Endothelial cell of umbilical vein (primary cell): ENCODE measurements at regions not wholly inside any gene's neighbourhood (a gene's known extent, or its start where the extent isn't known, plus 50 kb on each side); places are given as distances from the start of the nearest gene placed in this dataset.

Experiments used
- BruUV-seq: library from RNA; stranded (reverse); fragments of 400-500 nt; replicated peaks from 2 replicates; lab custom pipeline; 2021; lab: Mats Ljungman, UMichigan
- CTCF ChIA-PET: fragments of 300-600, 350-600 bp; sonication (Branson Sonifier 250); formaldehyde crosslinking; loops from one replicate; lab custom pipeline; 2021; ENCODE audit warnings: antibody characterized with exemption, inconsistent platforms; lab: Charles Lee
- POLR2A ChIA-PET: fragments of 300-600, 350-600 bp; sonication (Branson Sonifier 250); formaldehyde crosslinking; loops from one replicate; lab custom pipeline; 2021; ENCODE audit warnings: antibody characterized with exemption, inconsistent platforms; lab: Charles Lee
- DNase-seq: peaks from one replicate; pipeline ENCODE4 v3.0.0-alpha.2; 2011; ENCODE audit warnings: low read depth, low spot score
- FAIRE-seq: peaks from 2 replicates; lab custom pipeline; 2011; peaks lifted over from hg19 to GRCh38; lab: Jason Lieb, UNC
- H2AFZ ChIP-seq: 2 replicates; pipeline ENCODE4 v1.6.0; 2012; ENCODE audit warnings: low read depth, low read length, control low read depth, inconsistent platforms
- H3K27ac ChIP-seq: 2 replicates; pipeline ENCODE4 v1.5.1; 2011; ENCODE audit warnings: low read depth, mild to moderate bottlenecking, control low read depth, low read length, moderate library complexity; ENCODE audit not compliant: insufficient read depth
- H3K27me3 ChIP-seq, 2 experiments: 2 replicates each; pipeline versions ENCODE4 v1.6.0 to v1.6.1; 2011; ENCODE audit warnings: low read length in 2 of 2, mixed read lengths in 1 of 2; ENCODE audit not compliant: control insufficient read depth in 2 of 2, insufficient read depth in 2 of 2
- H3K36me3 ChIP-seq, 2 experiments: 2 replicates in 1 of 2; 3 replicates in 1 of 2; pipeline ENCODE4 v1.5.1; 2011; ENCODE audit warnings: low read length in 2 of 2, mild to moderate bottlenecking in 1 of 2, moderate library complexity in 1 of 2; ENCODE audit not compliant: control insufficient read depth in 2 of 2, insufficient read depth in 2 of 2; ENCODE audit errors: extremely low read depth in 1 of 2
- H3K4me1 ChIP-seq: 3 replicates; pipeline ENCODE4 v1.5.1; 2011; ENCODE audit warnings: mild to moderate bottlenecking, low read length; ENCODE audit not compliant: control insufficient read depth, insufficient read depth; ENCODE audit errors: extremely low read depth
- H3K4me2 ChIP-seq: 2 replicates; pipeline ENCODE4 v1.6.1; 2011; ENCODE audit warnings: low read length, control low read depth, mixed read lengths; ENCODE audit not compliant: insufficient read depth
- H3K4me3 ChIP-seq, 3 experiments: fragments of 200-600 bp in 1 of 3; sonication (generic), shearing (Covaris generic) in 1 of 3; replicated peaks in 1 of 3; 2 replicates each; pipeline ENCODE4 v1.5.1; 2011 to 2016; ENCODE audit warnings: control low read depth in 3 of 3, low read length in 3 of 3, mild to moderate bottlenecking in 2 of 3, inconsistent platforms in 1 of 3, low read depth in 1 of 3, moderate library complexity in 1 of 3; ENCODE audit not compliant: insufficient read depth in 1 of 3
- H3K79me2 ChIP-seq: 2 replicates; pipeline ENCODE4 v1.6.0; 2012; ENCODE audit warnings: low read length, inconsistent platforms; ENCODE audit not compliant: control insufficient read depth, insufficient read depth
- H3K9ac ChIP-seq: replicated peaks from 2 replicates; pipeline ENCODE3; 2011; ENCODE audit warnings: low read length, control low read depth; ENCODE audit not compliant: insufficient read depth; ENCODE audit errors: extremely low read depth
- H3K9me1 ChIP-seq: replicated peaks from 3 replicates; pipeline ENCODE4 v1.6.0; 2011; ENCODE audit warnings: mild to moderate bottlenecking, low read length; ENCODE audit not compliant: control insufficient read depth, insufficient read depth; ENCODE audit errors: extremely low read depth
- H3K9me3 ChIP-seq: replicated peaks from 2 replicates; pipeline ENCODE4 v1.5.1; 2012; ENCODE audit warnings: low read length, inconsistent platforms; ENCODE audit not compliant: control insufficient read depth, insufficient read depth
- H4K20me1 ChIP-seq: replicated peaks from 2 replicates; pipeline ENCODE3; 2011; ENCODE audit warnings: mild to moderate bottlenecking, low read length; ENCODE audit not compliant: control insufficient read depth, insufficient read depth; ENCODE audit errors: extremely low read depth
- EZH2 ChIP-seq: IDR thresholded peaks from 2 replicates; pipeline ENCODE4 v1.6.1; 2012; ENCODE audit warnings: borderline replicate concordance, low read depth, mild to moderate bottlenecking, moderate library complexity, low read length, inconsistent platforms; ENCODE audit not compliant: severe bottlenecking
- FOS ChIP-seq: IDR thresholded peaks from 2 replicates; pipeline ENCODE4 v1.6.1; 2011; ENCODE audit warnings: mild to moderate bottlenecking, low read length, moderate library complexity, borderline replicate concordance; ENCODE audit not compliant: insufficient read depth
- GATA2 ChIP-seq: IDR thresholded peaks from 2 replicates; pipeline ENCODE4 v1.7.0; 2011; ENCODE audit warnings: low read depth, mild to moderate bottlenecking, moderate library complexity, mixed read lengths, low read length; ENCODE audit not compliant: insufficient read length, insufficient read depth
- JUN ChIP-seq: IDR thresholded peaks from 2 replicates; pipeline ENCODE4 v1.6.1; 2011; ENCODE audit warnings: borderline replicate concordance, low read depth; ENCODE audit not compliant: insufficient read length, insufficient read depth
- MYC ChIP-seq: IDR thresholded peaks from one replicate; pipeline ENCODE4 v1.6.1; 2011; ENCODE audit warnings: mild to moderate bottlenecking, low read depth, low read length
- POLR2A ChIP-seq: IDR thresholded peaks from 2 replicates; pipeline ENCODE4 v1.6.1; 2012; ENCODE audit warnings: low read depth, mild to moderate bottlenecking, control low read depth, low read length
- POLR2AphosphoS5 ChIP-seq: IDR thresholded peaks from 2 replicates; pipeline ENCODE4 v1.6.1; 2012; ENCODE audit warnings: low read depth, mild to moderate bottlenecking, control low read depth, low read length, moderate library complexity; ENCODE audit not compliant: insufficient read depth
- dilution Hi-C: fragments of 300-500 bp; cut with MboI; formaldehyde crosslinking; loops from one replicate; pipeline ENCODE4 v1.15.0; 2019; ENCODE audit warnings: low sequenced_read_pairs; ENCODE audit not compliant: extremely low pct_ligation_motif_present
- intact Hi-C: fragments of 100-400 bp; cut with micrococcal nuclease; formaldehyde crosslinking; loops from one replicate; pipeline ENCODE4 v1.10.0; 2022
- TF ChIP-seq, protein P1 (sequence below): IDR thresholded peaks from 2 replicates; pipeline ENCODE4 v1.6.1; 2011; ENCODE audit not compliant: insufficient read depth, insufficient read length
- TF ChIP-seq, protein P2 (sequence below), 2 donors: IDR thresholded peaks; 1 replicate in 1 of 2; 2 replicates in 1 of 2; pipeline ENCODE4 v1.5.1; 2011; ENCODE audit warnings: low read length in 2 of 2, mild to moderate bottlenecking in 2 of 2, moderate library complexity in 2 of 2, control low read depth in 1 of 2, inconsistent platforms in 1 of 2, low read depth in 1 of 2; ENCODE audit not compliant: insufficient read depth in 1 of 2; ENCODE audit errors: extremely low read depth in 1 of 2

DNA sequence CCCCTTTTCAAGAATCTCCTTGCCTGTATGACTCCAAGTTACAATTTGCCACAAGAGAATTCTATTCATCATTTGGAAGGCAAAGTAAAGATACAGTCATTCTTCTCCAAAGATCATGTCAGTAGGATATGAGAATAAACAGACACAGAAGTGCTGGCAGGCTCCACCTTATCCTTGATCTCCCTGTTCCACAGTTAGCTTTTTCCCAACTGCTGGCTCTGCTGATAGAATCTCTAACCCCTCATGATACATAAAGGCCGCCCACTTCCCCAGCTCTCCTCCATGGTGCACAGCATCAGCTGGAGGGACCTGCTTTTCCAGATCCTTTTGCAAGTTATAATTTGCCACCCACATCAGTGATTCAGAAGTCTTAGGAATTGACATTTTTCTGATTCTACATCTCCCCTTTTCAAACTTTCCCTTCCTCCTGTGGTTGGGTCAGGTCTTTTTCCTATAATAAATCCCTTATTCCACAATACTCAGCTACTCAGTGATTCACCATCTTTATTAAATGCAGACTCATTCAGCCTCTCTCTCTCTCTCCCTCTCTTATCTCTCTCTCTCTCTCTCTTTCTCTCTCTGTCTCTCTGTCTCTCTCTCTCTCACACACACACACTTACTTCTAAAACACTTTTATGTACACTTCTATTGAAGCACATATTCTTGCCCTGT, 465.4 kb downstream of the GBE1 start:
- Histone ChIP-seq H2AFZ (no peak overlapping the region), H4K20me1 (no peaks in the 10 kb centered on the region), H3K4me2 (no peak overlapping the region), H3K27me3 (no peaks in the 10 kb centered on the region), H3K9ac (no peak overlapping the region), H3K9me3 (no peaks in the 10 kb centered on the region), H3K9me1 (no peaks in the 10 kb centered on the region), H3K4me1 (no peaks in the 10 kb centered on the region), H3K4me3 (no peak overlapping the region), H3K79me2 (no peaks in the 10 kb centered on the region), H3K27ac (no peak overlapping the region), H3K36me3 (no peaks in the 10 kb centered on the region)
- CTCF ChIA-PET, result no interaction called here
- no peak for DNase-seq
- no TSS peak for BruUV-seq
- POLR2A ChIA-PET, result no interaction called here
- intact Hi-C loops, result no loop called here
- FAIRE-seq, result no peak
- dilution Hi-C loops, result no loop called here
- TF ChIP-seq EZH2 (no peak), POLR2AphosphoS5 (no peak), JUN (no peak), MYC (no peak), GATA2 (no peak), FOS (no peak), POLR2A (no peak)
- TF ChIP-seq, protein P1, sequence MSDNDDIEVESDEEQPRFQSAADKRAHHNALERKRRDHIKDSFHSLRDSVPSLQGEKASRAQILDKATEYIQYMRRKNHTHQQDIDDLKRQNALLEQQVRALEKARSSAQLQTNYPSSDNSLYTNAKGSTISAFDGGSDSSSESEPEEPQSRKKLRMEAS, result no peak
- TF ChIP-seq, protein P2, sequence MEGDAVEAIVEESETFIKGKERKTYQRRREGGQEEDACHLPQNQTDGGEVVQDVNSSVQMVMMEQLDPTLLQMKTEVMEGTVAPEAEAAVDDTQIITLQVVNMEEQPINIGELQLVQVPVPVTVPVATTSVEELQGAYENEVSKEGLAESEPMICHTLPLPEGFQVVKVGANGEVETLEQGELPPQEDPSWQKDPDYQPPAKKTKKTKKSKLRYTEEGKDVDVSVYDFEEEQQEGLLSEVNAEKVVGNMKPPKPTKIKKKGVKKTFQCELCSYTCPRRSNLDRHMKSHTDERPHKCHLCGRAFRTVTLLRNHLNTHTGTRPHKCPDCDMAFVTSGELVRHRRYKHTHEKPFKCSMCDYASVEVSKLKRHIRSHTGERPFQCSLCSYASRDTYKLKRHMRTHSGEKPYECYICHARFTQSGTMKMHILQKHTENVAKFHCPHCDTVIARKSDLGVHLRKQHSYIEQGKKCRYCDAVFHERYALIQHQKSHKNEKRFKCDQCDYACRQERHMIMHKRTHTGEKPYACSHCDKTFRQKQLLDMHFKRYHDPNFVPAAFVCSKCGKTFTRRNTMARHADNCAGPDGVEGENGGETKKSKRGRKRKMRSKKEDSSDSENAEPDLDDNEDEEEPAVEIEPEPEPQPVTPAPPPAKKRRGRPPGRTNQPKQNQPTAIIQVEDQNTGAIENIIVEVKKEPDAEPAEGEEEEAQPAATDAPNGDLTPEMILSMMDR (IDR thresholded peaks at IDR 0.05; ENCODE audit: extremely low read depth in 1 of 2, insufficient read depth in 1 of 2, low read depth in 1 of 2, low read length in 2 of 2), result no peak
